IMR-90 (cell line): ENCODE measurements at regions not wholly inside any gene's neighbourhood (a gene's known extent, or its start where the extent isn't known, plus 50 kb on each side); places are given as distances from the start of the nearest gene placed in this dataset.

Experiments
- ATAC-seq: fragments of 200-7000 bp; cut with Tn5 transposase; 2 replicates; pipeline ENCODE4 v1.9.1; 2020; ENCODE audit warnings: low read depth, mild to moderate bottlenecking, moderate library complexity
- BruUV-seq: library from RNA; stranded (reverse); fragments of 400-500 nt; replicated peaks from 2 replicates; lab custom pipeline; 2021; lab: Mats Ljungman, UMichigan
- CTCF ChIA-PET: fragments of 300-600 bp; formaldehyde crosslinking; extraction: SDS; loops from one replicate; lab custom pipeline; 2021; ENCODE audit warnings: antibody characterized with exemption; lab: Yijun Ruan, JAX
- POLR2A ChIA-PET: fragments of 300-600 bp; sonication (Branson Sonifier 250); formaldehyde crosslinking; loops from one replicate; lab custom pipeline; 2022; ENCODE audit warnings: antibody characterized with exemption; ENCODE audit not compliant: unreplicated experiment; lab: Charles Lee
- DNase-seq: peaks from one replicate; pipeline ENCODE4 v3.0.0; 2013
- H2AFZ ChIP-seq: replicated peaks from 2 replicates; pipeline ENCODE3; 2013; ENCODE audit warnings: low read length, mild to moderate bottlenecking; ENCODE audit not compliant: poor library complexity
- H2AK5ac ChIP-seq: 2 replicates; pipeline ENCODE4 v1.6.1; 2013; ENCODE audit warnings: low read depth, low read length, inconsistent platforms
- H2AK9ac ChIP-seq: replicated peaks from 2 replicates; pipeline ENCODE3; 2013; ENCODE audit warnings: mild to moderate bottlenecking, low read depth, low read length, moderate library complexity; ENCODE audit not compliant: poor library complexity
- H2BK120ac ChIP-seq: 2 replicates; pipeline ENCODE4 v1.6.1; 2013; ENCODE audit warnings: low read depth, low read length, inconsistent platforms
- H2BK15ac ChIP-seq: 3 replicates; pipeline ENCODE4 v1.6.1; 2013; ENCODE audit warnings: low read depth, low read length, inconsistent platforms
- H2BK20ac ChIP-seq: 2 replicates; pipeline ENCODE4 v1.6.1; 2013; ENCODE audit warnings: low read depth, mild to moderate bottlenecking, inconsistent platforms, low read length, moderate library complexity
- H2BK5ac ChIP-seq: 2 replicates; pipeline ENCODE4 v1.6.1; 2013; ENCODE audit warnings: mild to moderate bottlenecking, low read depth, low read length, inconsistent platforms; ENCODE audit not compliant: poor library complexity, severe bottlenecking
- H3K14ac ChIP-seq: replicated peaks from 2 replicates; pipeline ENCODE4 v1.6.1; 2013; ENCODE audit warnings: low read depth, low read length, inconsistent platforms
- H3K18ac ChIP-seq: 2 replicates; pipeline ENCODE4 v1.6.1; 2013; ENCODE audit warnings: low read depth, low read length, control low read depth
- H3K23ac ChIP-seq: 2 replicates; pipeline ENCODE4 v1.6.1; 2013; ENCODE audit warnings: low read depth, low read length, inconsistent platforms
- H3K27ac ChIP-seq: 2 replicates; pipeline ENCODE4 v1.5.1; 2013; ENCODE audit warnings: mild to moderate bottlenecking, control low read depth, low read length; ENCODE audit not compliant: insufficient read depth
- H3K27me3 ChIP-seq: 2 replicates; pipeline ENCODE4 v1.6.1; 2013; ENCODE audit warnings: low read length; ENCODE audit not compliant: control insufficient read depth, insufficient read depth
- H3K36me3 ChIP-seq: 2 replicates; pipeline ENCODE4 v1.6.1; 2013; ENCODE audit warnings: low read length, mixed read lengths; ENCODE audit not compliant: control insufficient read depth, insufficient read depth
- H3K4ac ChIP-seq: 2 replicates; pipeline ENCODE4 v1.6.1; 2013; ENCODE audit warnings: low read depth, low read length, inconsistent platforms
- H3K4me1 ChIP-seq: 2 replicates; pipeline ENCODE4 v1.6.1; 2013; ENCODE audit warnings: low read length, mixed read lengths; ENCODE audit not compliant: control insufficient read depth, insufficient read depth
- H3K4me2 ChIP-seq: 2 replicates; pipeline ENCODE4 v1.6.1; 2013; ENCODE audit warnings: low read depth, mild to moderate bottlenecking, control low read depth, low read length, moderate library complexity
- H3K4me3 ChIP-seq: 2 replicates; pipeline ENCODE4 v1.5.1; 2013; ENCODE audit warnings: low read depth, mild to moderate bottlenecking, control low read depth, low read length, moderate library complexity; ENCODE audit not compliant: insufficient read depth
- H3K56ac ChIP-seq: 2 replicates; pipeline ENCODE4 v1.6.1; 2013; ENCODE audit warnings: low read length, inconsistent platforms; ENCODE audit not compliant: insufficient read depth; ENCODE audit errors: extremely low read depth
- H3K79me1 ChIP-seq, 2 experiments: 2 replicates each; pipeline ENCODE4 v1.6.1; 2013; ENCODE audit warnings: low read length in 2 of 2, inconsistent platforms in 1 of 2, low read depth in 1 of 2
- H3K9ac ChIP-seq: 2 replicates; pipeline ENCODE4 v1.6.1; 2013; ENCODE audit warnings: low read depth, low read length, control low read depth
- H3K9me1 ChIP-seq: 2 replicates; pipeline ENCODE4 v1.6.1; 2013; ENCODE audit warnings: low read length, inconsistent platforms; ENCODE audit not compliant: insufficient read depth
- H3K9me3 ChIP-seq: 2 replicates; pipeline ENCODE4 v1.6.1; 2013; ENCODE audit warnings: low read length; ENCODE audit not compliant: control insufficient read depth, insufficient read depth
- H4K20me1 ChIP-seq: 2 replicates; pipeline ENCODE4 v1.6.1; 2013; ENCODE audit warnings: low read length, inconsistent platforms; ENCODE audit not compliant: insufficient read depth
- H4K5ac ChIP-seq: 2 replicates; pipeline ENCODE4 v1.6.1; 2013; ENCODE audit warnings: mild to moderate bottlenecking, low read depth, low read length, control low read depth
- H4K8ac ChIP-seq, 2 experiments: 2 replicates each; pipeline ENCODE4 v1.6.1; 2013; ENCODE audit warnings: low read depth in 2 of 2, low read length in 2 of 2, control low read depth in 1 of 2, inconsistent platforms in 1 of 2
- H4K91ac ChIP-seq: 2 replicates; pipeline ENCODE4 v1.6.1; 2013; ENCODE audit warnings: low read depth, low read length, inconsistent platforms; ENCODE audit not compliant: insufficient read depth
- BHLHE40 ChIP-seq: fragments of 150-350 bp; IDR thresholded peaks from 2 replicates; pipeline ENCODE4 v1.6.1; 2016; ENCODE audit warnings: mild to moderate bottlenecking, low read depth, low read length
- FOS ChIP-seq: fragments of 150-350 bp; IDR thresholded peaks from 2 replicates; pipeline ENCODE4 v1.6.1; 2016; ENCODE audit warnings: low read depth, low read length
- MAFK ChIP-seq: IDR thresholded peaks from 2 replicates; pipeline ENCODE4 v1.6.1; 2012; ENCODE audit warnings: low read depth, low read length, improper control_type of control experiment
- RCOR1 ChIP-seq: IDR thresholded peaks from 2 replicates; pipeline ENCODE4 v1.6.1; 2012; ENCODE audit warnings: mild to moderate bottlenecking, low read length, improper control_type of control experiment; ENCODE audit not compliant: insufficient replicate concordance
- USF2 ChIP-seq: fragments of 150-350 bp; IDR thresholded peaks from 2 replicates; pipeline ENCODE4 v1.6.1; 2017; ENCODE audit warnings: mild to moderate bottlenecking, antibody characterized with exemption, low read length, low read depth
- WGBS, 2 experiments: methylation state at CpG; one replicate each; pipeline versions ENCODE4 v1.1.5 to v1.1.7; 2013; ENCODE audit warnings: missing lambda C conversion rate in 2 of 2; ENCODE audit not compliant: insufficient read length in 1 of 2; ENCODE audit errors: extremely low coverage in 2 of 2; 5-methylcytosine and 5-hydroxymethylcytosine counted together
- dilution Hi-C: fragments of 300-500 bp; cut with HindIII; formaldehyde crosslinking; loops from one replicate; pipeline ENCODE4 v1.14.3; 2018; ENCODE audit warnings: low sequenced_read_pairs; ENCODE audit not compliant: unreplicated experiment
- in situ Hi-C: fragments of 300-500 bp; cut with MboI; formaldehyde crosslinking; loops from 3 replicates; pipeline ENCODE4 v1.14.3; 2019; ENCODE audit warnings: low sequenced_read_pairs, inconsistent platforms, mixed read lengths
- intact Hi-C: fragments of 100-400 bp; cut with micrococcal nuclease; formaldehyde crosslinking; loops from 2 replicates; pipeline ENCODE4 v1.10.0; 2022

- no peak overlapping the region for H4K8ac ChIP-seq
- intact Hi-C loops (no loop called here), in situ Hi-C loops (no loop called here), dilution Hi-C loops (no loop called here)
- no peak for DNase-seq
- H3K9ac ChIP-seq, result no peak overlapping the region
- no peak overlapping the region for H3K14ac ChIP-seq
- H2BK120ac ChIP-seq, result no peak overlapping the region
- H3K23ac ChIP-seq, result no peak overlapping the region
- POLR2A ChIA-PET, result no interaction called here
- no peak overlapping the region for H3K4me2 ChIP-seq
- H3K9me3 ChIP-seq, result no peaks in the 10 kb centered on the region
- CTCF ChIA-PET, result no interaction called here
- H3K27me3 ChIP-seq, result peaks cover 2% of the 10 kb centered on the region; the same call in 1 of the 2 replicates
- 100% methylated on average over 1 of the region's 6 CpGs; no CpG with 5 or more reads in 1 of the 2 experiments for WGBS, 2 experiments
- no peak overlapping the region for H2AK9ac ChIP-seq
- no peak overlapping the region for H2BK20ac ChIP-seq
- no peak overlapping the region for H3K27ac ChIP-seq
- no peaks in the 10 kb centered on the region; the same call in 1 of the 2 replicates for H3K4me1 ChIP-seq
- no peak for TF ChIP-seq MAFK
- TF ChIP-seq BHLHE40, result no peak
- no peak for TF ChIP-seq RCOR1
- no peak for TF ChIP-seq FOS
- no peak for TF ChIP-seq USF2
- H2BK15ac ChIP-seq, result no peak overlapping the region
- H3K56ac ChIP-seq, result no peak overlapping the region
- no peak overlapping the region for H2AK5ac ChIP-seq
- BruUV-seq, result no TSS peak
- H2AFZ ChIP-seq, result no peak overlapping the region
- no peak overlapping the region for H3K18ac ChIP-seq
- no peak overlapping the region for H3K4ac ChIP-seq
- H4K91ac ChIP-seq, result no peak overlapping the region
- no peak for ATAC-seq
- H3K9me1 ChIP-seq, result no peaks in the 10 kb centered on the region
- no peak overlapping the region for H4K5ac ChIP-seq
- no peak overlapping the region for H2BK5ac ChIP-seq
- H3K79me1 ChIP-seq, result no peaks in the 10 kb centered on the region
- no peaks in the 10 kb centered on the region for H4K20me1 ChIP-seq
- H3K36me3 ChIP-seq, result no peaks in the 10 kb centered on the region
- H3K4me3 ChIP-seq, result no peak overlapping the region
These were observed 104.0 kb downstream of the HOXA1 start for GRCh38 chr7:26991796-26992195.
